Mammary epithelial cell (primary cell): ENCODE measurements at regions not wholly inside any gene's neighbourhood (a gene's known extent, or its start where the extent isn't known, plus 50 kb on each side); places are given as distances from the start of the nearest gene placed in this dataset.

ENCODE experiments used
- CTCF ChIP-seq, 2 donors: IDR thresholded peaks in 1 of 2; conservative IDR thresholded peaks in 1 of 2; 2 replicates each; pipeline ENCODE4 v1.5.1; 2011 to 2012; ENCODE audit warnings: inconsistent platforms in 2 of 2, low read length in 2 of 2, mild to moderate bottlenecking in 2 of 2, control low read depth in 1 of 2, low read depth in 1 of 2; ENCODE audit not compliant: insufficient read depth in 1 of 2; ENCODE audit errors: extremely low read depth in 1 of 2
- EZH2 ChIP-seq: IDR thresholded peaks from 2 replicates; pipeline ENCODE4 v1.6.1; 2012; ENCODE audit warnings: low read length, inconsistent platforms, borderline replicate concordance

DNA sequence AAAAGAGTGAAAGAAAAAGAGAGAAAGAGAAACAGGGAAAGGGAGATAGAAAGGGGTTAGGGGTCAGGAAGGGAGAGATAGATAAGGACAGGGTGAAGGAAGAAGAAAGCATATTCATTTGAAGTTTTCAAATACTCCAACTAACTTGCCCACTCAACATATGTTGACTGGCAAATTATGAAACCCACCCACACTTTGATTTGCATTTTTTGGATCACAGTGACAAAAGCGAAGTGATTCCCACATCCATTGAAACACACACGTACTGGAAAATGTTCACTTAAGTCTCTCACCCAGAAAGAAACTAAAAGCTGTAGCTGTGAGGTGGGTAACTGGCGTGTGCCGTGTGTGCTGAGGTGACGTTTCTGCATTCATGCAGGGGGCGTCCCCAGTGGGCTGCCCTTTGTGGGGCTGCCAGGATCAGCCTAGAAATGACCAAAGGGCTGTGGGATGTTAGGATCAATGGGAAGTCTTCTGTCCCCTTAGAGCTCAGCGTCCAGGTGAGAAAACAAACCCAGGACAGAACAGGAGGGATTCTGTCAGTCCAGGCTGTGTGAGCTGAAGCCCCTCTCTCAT, 134.9 kb upstream of the ADARB2 start:
- TF ChIP-seq EZH2 (no peak), CTCF (conservative IDR thresholded peaks at IDR 0.05 in 1 of 2, IDR thresholded peaks at IDR 0.05 in 1 of 2; ENCODE audit: extremely low read depth in 1 of 2, insufficient read depth in 1 of 2, low read depth in 1 of 2, low read length in 2 of 2) (no peak)
